NCI-H2107 treated with DMSO at 0.1 percent for 48 hours (cell line): ENCODE measurements at regions not wholly inside any gene's neighbourhood (a gene's known extent, or its start where the extent isn't known, plus 50 kb on each side); places are given as distances from the start of the nearest gene placed in this dataset.
"Not testable (repeated sequence)": the region's sequence is repeated elsewhere in the genome, so short reads cannot be mapped to it uniquely, and the experiment has no call there.

ENCODE experiments used
- DNase-seq: peaks from one replicate; lab custom pipeline; 2025; ENCODE audit not compliant: unreplicated experiment; lab: John Stamatoyannopoulos, UW

DNA sequence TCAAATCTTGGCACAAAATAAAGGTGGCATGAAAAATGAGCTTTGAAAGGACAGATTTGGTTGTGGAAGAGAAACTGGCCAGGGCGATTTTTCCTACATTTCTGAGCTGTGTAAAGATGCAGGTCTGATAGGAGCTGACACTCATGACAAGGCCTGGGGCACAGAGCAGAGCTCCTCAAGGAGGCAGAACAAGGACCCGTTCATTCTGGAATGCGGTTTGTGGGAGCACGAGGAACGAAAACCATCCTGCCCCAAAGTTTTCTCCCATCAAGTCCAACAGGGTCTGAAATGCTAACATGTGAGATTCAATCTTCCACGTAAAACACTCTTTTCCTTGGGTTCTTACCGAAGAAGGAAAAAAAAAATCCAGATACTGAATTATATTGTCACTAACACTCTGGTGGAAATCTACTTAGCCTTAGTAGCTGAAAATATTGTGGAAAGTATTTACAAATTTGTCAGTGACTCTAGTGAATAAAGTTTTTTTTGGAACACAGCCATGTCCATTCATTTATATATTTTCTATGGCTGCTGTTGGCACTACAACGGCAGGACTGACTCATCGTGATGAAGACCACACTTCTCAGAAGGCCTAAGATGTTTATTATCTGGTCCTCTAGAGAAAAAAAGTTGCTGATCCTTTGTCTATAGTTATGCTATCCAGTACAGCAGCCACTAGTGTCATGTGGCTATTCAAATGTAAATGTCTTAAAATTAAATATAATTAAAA, 215.7 kb downstream of the BAMBI start:
- DNase-seq, result no peak

DNA sequence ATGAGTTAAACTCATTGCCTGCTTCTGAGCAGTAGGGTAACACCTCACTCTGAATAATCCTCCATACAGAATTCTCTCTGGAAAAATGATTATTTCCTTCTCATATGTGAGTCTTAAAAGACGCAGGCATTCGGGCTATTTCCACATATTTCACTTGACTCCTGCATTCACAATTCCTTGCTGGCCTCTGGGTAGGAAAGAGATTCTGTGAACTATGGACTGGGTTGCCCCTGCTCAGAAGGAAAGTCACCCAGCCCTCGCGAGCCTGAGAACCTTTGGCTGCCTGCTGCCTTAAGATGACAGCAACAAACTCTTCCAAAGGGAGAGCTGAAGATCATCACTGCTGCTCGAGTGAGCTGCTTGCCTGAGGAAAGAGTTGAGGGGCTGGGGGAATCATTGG, 216.8 kb downstream of the BAMBI start:
- DNase-seq, result no peak

- not testable (repeated sequence) for DNase-seq
Observed at GRCh38 chr10:28895671-28896070, 218.3 kb downstream of the BAMBI start.

GRCh38 chr10:28896791-28897409, 219.6 kb downstream of the BAMBI start:
- not testable (repeated sequence) for DNase-seq

- DNase-seq, result no peak
Observed at GRCh38 chr10:28897617-28898464, 220.5 kb downstream of the BAMBI start.

DNA sequence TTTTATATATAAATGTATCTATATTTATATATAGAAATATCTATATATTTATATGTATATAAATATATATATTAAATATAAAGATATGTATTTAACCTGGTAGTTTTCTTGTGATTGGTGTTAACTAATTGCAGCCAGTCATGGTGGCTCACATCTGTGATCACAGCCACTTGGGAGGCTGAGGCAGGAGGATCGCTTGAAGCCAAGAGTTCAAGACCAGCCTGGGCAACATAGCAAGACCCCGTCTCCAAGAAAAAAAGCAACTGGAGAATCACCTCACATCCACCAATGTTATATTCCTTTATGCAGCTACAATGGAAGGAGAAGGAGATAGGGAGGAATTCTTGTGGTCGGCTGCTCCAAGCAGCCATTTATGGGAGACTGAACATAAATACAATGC, 224.9 kb downstream of the BAMBI start:
- no peak for DNase-seq

DNA sequence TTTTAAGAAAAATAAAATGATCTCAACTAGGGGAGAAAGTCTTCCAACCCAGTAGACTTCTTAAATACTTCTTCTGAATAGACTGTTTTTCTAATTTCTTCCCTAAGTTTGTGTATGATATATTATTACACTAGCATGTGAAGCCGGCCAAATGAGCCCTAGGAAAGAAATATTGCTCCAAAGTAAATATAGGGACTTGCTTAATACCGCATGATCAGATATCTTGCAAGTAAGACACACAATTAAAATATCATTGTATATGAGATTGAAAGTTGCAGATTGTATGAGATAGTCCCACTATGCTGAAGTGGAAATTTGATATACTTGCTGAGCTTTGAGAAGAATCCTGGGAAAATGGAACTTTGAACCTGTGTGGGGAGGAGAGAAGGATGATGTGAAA, 225.7 kb downstream of the BAMBI start:
- DNase-seq, result no peak

DNA sequence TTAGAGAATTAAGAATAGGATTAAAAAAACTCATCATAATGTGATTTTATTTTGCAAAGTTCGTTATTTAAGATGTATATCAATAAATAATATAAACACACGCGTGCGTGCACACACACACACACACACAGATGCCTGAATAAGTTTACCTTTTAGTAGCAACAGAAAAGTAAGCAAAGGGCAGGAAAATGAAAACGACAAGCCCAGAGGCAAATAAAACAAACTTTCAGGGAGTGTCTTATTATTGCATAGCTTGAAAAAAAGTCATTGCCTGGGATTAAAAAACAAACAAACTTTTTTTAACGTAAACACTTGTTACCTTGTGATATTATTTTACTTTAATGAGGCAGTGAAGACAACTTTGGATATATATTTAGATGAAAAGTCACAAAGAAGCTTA, 226.4 kb downstream of the BAMBI start:
- DNase-seq, result no peak

DNA sequence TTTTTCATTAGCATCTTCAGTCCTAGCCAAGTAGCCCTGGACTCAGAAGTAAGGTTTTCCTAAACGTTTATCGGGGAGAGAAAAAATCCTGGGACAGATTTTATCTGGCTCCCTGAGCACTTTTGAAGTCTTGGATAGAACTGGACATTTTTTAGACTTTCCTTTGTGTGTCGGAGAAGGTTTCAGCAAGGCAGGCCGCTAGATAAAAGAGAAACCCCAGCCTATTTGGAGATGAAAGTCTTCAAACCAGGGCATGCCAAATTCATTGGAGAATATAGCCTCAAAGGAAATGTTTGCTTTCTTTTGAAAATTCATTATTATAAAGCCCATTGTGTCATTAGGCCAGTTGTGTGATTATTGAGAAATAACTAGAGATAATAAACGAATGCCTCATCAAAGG, 228.1 kb downstream of the BAMBI start:
- no peak for DNase-seq

DNA sequence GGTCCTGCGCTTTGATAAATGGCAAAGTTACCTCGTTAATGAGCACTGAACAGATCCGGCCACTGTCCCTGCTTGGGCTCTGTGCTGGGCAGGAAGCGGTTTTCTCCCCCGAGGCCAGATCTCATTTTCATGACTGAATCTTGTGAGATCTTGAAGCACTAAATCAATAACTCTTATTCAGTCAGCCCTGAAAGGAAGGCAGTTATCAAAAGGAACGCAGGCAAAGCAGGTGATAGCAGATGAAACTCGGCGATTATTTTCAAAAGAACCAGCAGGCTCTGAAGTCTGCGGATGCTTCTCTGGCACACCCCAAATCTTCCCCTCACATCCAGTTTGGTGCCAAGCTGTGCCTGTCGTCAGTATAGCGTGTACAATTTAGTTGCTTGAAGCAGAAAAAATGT, 228.7 kb downstream of the BAMBI start:
- no peak for DNase-seq

DNA sequence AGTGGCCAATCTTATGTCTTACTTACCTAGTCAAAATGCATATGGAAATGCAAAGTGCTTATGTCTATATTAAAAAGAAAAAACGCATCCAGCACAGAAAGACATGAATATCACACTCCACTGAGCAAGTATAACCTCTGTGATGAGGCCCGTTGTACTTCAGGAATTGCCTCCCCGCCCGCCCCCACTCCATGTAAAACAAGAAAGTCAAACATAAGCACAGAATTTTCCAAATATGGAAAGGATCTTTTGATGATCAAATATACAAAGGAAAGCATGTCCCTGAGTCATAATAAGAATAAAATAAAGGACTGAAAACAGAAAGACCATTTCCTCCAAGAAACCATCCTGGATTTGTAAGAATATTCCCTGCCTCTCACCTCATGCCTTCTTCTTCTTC, 229.1 kb downstream of the BAMBI start:
- no peak for DNase-seq

DNA sequence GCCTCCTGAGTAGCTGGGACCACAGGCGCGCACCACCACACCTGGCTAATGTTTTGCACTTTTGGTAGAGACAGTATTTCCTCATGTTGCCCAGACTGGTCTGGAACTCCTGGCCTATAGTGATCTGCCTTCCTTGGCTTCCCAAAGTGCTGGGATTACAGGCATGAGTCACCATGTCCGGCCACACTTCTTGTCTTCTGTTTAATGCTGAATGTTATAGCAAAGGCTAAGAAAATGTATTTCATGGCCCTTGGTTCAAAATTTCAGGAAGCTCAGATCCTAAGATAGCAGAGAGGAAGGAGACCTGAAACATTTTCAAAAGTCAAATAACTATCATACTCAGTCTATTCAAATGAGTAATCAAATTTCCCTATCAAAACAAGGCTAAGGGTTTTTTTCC, 229.6 kb downstream of the BAMBI start:
- DNase-seq, result no peak

DNA sequence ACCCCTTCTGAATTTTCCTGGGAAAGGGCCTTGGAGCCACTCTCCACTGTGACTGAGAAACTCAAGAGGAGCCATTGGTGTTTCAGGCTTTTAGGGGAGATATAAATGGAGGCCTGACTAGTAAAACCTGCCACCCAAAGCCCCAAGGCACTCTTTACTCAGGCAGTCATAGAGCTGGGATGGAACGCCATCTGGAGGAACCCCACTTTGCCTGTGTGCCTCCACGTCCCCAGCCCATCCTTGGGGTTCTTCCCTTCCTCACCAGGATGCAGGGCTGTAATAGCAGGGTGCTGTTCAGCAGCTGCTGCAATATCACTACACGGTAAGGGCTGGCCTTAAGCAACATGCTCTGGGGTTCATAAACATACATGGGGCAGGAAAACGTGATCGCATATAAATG, 232.6 kb downstream of the BAMBI start:
- no peak for DNase-seq

DNA sequence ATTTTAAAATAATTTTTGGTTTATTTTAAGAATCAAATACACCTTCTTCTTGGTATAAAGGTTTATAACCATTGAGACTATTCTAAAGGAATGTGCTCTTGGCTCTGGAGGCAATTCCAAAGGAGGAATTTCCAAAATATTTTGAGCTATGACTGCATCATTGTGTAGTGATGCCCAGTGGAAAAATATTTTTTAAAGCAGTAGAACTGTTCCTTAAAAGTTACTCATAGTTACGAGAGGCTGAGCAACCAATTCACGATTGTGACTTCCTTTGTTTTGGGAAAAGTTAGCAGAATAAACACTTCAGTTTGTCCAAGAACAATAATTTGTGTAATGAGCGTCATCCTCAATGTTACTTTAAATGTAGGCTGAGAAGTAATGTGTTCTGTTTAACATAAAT, 233.6 kb downstream of the BAMBI start:
- DNase-seq, result no peak

DNA sequence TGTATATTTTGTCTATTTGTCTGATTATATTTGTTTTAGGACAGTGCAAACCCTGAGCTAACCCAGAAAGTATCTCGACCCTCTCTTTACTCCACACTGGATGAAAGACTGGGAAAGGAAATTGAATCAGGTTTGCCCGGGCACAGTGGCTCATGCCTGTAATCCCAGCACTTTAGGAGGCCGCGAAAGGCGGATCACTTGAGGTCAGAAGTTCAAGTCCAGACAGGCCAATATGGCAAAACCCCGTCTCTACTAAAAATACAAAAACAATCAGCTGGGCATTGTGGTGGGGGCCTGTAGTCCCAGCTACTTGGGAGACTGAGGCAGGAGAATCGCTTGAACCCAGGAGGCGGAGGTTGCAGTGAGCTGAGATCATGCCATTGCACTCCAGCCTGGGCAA, 234.2 kb downstream of the BAMBI start:
- DNase-seq, result not testable (repeated sequence)

GRCh38 chr10:28912017-28912783, 234.9 kb downstream of the BAMBI start:
- DNase-seq, result no peak

GRCh38 chr10:28913436-28914237, 236.3 kb downstream of the BAMBI start:
- DNase-seq, result no peak

- no peak for DNase-seq
Observed at GRCh38 chr10:28914701-28915100, 237.4 kb downstream of the BAMBI start.

DNA sequence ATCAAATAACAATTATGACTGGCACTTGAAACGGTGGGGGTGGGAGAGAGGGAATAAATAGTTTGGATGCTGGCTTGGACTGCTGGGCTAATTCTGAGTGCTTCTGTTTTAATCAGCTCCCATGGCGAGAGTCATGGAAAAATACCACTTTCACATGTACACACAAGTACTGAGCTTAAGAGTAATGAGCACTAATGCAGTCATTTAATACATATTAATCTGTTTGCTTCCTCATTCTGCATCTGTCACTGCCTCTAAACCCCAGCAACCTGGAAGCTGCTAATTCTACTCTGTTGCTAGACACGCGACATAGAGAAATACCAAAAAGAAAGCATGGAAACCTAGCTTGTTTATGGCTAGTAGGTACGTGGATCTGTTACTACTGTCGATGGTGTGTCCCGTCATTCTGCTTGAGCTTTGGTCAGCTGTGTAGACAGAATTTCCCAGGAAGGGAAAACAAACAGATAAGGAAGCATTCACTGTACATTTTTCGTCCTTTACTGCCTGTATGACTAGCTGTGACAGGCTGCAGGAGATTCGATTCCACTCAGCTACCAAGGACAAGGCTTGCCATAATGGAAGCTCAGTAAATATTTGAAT, 238.8 kb downstream of the BAMBI start:
- no peak for DNase-seq

GRCh38 chr10:28920091-28920490, 242.8 kb downstream of the BAMBI start:
- DNase-seq, result no peak
